HG02840 (cell line): ENCODE measurements at regions not wholly inside any gene's neighbourhood (a gene's known extent, or its start where the extent isn't known, plus 50 kb on each side); places are given as distances from the start of the nearest gene placed in this dataset.
"Not testable (repeated sequence)": the region's sequence is repeated elsewhere in the genome, so short reads cannot be mapped to it uniquely, and the experiment has no call there.

Experiments
- ATAC-seq: cut with Tn5 transposase; IDR thresholded peaks from one replicate; pipeline ENCODE4 v1.9.1; 2021; ENCODE audit warnings: mild to moderate bottlenecking, moderate library complexity, moderate number of reproducible peaks; ENCODE audit not compliant: unreplicated experiment, low FRiP score

- no peak for ATAC-seq
These were observed 241.0 kb upstream of the PRSS1 start for GRCh38 chr7:142508251-142508650.

- no peak for ATAC-seq
These were observed 241.5 kb upstream of the PRSS1 start for GRCh38 chr7:142507799-142508198.

GRCh38 chr7:142507066-142507465 lies 242.2 kb upstream of the PRSS1 start:
- not testable (repeated sequence) for ATAC-seq

- ATAC-seq, result no peak
These were observed 242.7 kb upstream of the PRSS1 start for GRCh38 chr7:142506601-142507000.

DNA sequence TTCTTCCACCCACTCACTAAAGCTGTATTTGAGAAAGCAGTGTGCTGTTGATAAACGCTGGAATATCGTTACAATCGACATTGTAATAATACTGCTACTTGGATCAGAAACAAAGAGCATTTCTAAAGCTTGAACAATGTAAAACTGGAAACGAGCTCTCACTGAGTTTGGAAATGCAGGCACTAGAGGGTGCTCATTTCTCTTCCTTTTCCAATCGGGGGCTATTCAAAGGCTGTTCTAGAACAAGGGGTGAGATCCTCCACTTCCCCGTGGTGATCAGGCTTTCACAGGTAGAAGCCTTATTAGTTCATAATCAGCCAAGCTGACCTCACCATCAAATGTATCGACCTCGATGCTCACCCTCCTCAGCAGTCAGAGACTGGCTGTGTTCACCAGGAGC lies 245.3 kb upstream of the PRSS1 start:
- not testable (repeated sequence) for ATAC-seq

- ATAC-seq, result no peak
These were observed 245.2 kb upstream of the PRSS58 start for GRCh38 chr7:142503036-142503435.

DNA sequence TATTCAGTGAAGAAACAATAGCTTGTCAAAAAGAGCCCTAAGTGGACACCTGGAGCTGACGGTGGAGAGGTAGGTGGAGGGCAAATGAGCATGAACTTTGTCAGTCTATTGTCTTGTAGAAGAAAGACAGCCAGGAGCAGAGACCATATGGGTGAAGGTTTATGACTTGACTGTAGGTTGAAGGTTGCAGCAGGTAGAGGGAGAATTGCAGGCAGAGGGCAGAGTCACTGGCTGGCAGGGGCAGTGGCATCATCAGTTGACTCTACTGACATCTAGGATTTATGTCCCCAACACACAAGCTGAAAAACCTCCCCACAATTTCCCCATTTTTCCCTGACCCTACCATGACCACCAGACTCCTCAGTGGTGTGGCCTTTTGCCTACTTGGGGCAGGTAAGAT lies 243.6 kb upstream of the PRSS58 start:
- no peak for ATAC-seq

GRCh38 chr7:142500366-142500765 lies 242.5 kb upstream of the PRSS58 start:
- ATAC-seq, result no peak

- no peak for ATAC-seq
These were observed 241.8 kb upstream of the PRSS58 start for GRCh38 chr7:142499635-142500034.

- no peak for ATAC-seq
These were observed 240.5 kb upstream of the PRSS58 start for GRCh38 chr7:142498364-142498763.

- ATAC-seq, result no peak
These were observed 238.7 kb upstream of the PRSS58 start for GRCh38 chr7:142496545-142496991.

- ATAC-seq, result not testable (repeated sequence)
These were observed 238.0 kb upstream of the PRSS58 start for GRCh38 chr7:142495879-142496278.

GRCh38 chr7:142495301-142495700 lies 237.4 kb upstream of the PRSS58 start:
- ATAC-seq, result not testable (repeated sequence)

DNA sequence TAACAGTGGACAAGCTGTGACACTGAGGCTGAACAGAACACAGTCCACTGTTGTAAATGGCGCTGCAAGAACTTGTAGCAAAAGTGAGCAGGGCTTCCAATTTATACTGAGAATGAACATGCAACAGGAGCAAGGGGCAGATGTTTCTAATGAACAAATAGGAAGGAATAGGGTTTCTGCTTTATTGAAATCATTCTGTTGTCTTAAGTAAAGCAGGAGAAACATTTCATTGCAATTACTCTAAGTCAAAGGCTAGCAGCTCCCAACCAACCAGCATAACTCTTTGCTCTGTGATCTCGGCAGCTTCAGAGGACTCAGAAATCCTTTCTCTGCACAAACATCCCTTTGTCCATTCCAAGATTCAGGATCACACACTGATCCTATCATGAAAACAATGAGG lies 236.2 kb upstream of the PRSS58 start:
- ATAC-seq, result no peak

DNA sequence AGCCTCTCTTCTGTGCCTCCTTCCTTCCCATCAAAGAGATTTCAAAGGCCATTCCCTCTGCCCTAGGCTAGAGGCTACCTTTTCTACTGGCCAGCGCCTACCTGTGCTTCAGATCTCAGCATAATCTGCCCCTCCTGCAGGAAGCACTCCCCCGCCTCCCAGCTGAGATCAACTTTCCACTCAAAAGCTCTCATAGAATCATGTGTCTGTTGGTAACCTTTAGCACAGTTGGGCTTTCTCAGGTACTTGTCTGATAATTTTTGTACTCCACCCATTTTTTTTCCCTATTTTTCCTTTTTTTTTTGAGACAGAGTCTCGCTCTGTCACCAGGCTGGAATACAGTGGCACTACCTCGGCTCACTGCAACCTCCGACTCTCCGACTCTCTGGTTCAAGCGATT lies 231.0 kb upstream of the PRSS58 start:
- no peak for ATAC-seq

GRCh38 chr7:142488036-142488633 lies 230.3 kb upstream of the PRSS58 start:
- no peak for ATAC-seq

DNA sequence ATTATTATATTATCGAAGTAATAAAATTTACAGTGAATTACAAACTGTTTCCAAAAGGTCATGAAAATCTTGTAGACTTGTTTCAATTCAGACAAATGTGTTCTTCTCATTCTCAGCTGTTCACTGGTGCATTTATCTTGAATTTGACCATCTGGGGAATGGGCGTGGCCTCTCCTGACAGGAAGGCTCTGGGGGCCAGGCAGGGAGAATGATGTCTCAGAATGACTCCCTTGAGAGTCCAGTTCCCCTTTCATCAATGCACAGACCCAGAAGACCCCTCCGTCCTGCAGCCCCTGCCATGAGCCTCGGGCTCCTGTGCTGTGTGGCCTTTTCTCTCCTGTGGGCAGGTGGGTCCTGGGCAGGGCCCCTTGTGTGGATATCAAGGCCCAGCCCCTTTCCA lies 229.7 kb upstream of the PRSS58 start:
- not testable (repeated sequence) for ATAC-seq

DNA sequence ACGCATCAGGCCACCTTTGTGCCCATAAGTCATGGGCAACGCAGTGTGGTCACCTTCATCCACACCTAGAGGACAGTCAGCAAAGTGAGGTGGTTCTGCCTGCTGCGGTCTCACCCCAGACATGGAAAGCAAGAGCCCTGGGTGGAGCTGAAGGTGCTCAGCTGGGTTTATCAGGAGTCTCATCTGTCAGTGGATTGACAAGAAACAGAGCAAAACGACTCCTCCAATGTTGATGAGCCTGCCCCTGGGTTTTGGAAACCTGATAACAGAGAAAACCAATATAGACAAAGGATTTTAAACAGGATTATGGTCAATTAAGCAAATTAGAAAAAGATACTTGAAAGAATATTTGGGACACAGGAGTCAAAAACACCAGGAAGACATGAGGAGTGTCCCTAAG lies 229.3 kb upstream of the PRSS58 start:
- no peak for ATAC-seq

GRCh38 chr7:142485617-142486226 lies 227.9 kb upstream of the PRSS58 start:
- ATAC-seq, result no peak

DNA sequence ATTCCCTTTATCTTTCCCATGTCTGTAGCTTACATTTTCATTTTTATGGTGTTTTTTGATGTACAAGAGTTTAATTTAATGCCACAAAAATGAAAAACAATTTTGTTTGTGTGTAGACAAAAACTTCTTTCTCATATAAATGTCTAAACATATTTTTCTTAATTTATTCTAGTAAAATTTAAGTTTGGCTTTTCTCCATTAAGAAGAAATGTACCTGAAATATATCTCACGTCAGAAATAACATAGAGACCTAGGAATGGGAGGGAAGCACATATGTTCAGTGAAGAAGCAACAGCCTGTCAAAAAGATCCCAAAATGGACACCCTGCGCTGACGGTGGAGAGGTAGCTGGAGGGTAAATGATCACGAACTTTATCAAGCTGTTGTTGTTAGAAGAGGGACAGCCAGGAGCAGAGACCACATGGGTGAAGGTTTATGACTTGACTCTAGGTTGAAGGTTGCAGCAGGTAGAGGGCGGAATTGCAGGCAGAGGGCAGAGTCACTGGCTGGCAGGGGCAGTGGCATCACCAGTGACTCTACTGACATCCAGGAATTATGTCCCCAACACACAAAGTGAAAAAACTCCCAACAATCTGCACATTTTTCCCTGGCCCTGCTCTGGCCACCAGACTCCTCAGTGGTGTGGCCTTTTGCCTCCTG lies 225.9 kb upstream of the PRSS58 start:
- ATAC-seq, result no peak

DNA sequence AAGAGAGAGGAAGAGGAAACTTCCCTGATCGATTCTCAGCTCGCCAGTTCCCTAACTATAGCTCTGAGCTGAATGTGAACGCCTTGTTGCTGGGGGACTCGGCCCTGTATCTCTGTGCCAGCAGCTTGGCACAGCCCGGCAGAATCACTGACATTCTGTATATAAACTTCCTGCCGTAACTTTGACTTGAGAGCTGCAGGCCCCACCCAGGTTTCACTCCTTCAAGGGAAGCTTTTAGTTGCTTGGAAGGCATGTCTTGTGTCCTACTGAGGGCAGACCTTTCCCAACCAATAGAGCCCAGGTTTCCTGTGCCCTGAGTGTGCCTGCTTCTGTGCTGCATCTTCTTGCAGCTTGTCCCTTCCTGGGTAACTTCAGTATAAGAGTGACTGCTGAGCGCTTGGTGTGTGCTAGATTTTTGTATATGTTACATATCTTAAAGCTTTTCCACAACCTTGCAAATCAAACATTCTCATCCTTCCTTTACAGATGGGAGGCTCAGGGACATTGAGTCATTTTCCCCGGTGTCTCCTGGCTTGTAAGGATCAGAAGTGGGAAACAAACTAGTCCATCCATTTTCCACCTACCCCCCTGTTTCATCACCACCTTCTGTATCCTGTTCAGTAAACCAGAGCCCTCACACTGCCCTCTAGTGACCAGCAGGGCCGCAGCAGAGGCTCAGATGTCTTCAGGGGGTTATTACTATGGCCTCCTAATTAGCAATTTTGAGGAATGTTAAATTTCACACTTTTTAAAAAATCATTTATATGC lies 225.2 kb upstream of the PRSS58 start:
- ATAC-seq, result no peak
